Islet precursor cell (in vitro differentiated cells): ENCODE measurements at regions not wholly inside any gene's neighbourhood (a gene's known extent, or its start where the extent isn't known, plus 50 kb on each side); places are given as distances from the start of the nearest gene placed in this dataset.

Experiments
- DNase-seq: peaks from one replicate; pipeline ENCODE4 v3.0.0-alpha.2; 2018

DNA sequence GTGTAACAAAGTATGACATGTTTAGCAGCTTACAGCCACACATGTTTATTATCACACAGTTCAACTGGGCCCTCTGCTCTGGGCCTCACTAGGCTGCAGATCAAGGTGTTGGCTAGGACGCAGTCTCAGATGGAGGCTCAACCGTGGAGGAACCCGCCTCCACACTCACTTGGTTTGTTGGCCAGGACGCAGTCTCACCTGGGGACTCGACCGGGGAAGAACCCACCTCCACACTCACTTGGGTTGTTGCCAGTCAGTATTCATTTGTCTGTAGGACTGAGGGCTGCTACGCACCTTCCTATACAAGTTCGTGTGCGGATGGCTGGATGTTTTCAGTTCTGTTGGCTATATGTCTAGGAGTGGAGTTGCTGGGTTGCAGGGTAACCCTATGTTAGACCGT, 240.7 kb upstream of the CIBAR2 start:
- DNase-seq, result no peak

DNA sequence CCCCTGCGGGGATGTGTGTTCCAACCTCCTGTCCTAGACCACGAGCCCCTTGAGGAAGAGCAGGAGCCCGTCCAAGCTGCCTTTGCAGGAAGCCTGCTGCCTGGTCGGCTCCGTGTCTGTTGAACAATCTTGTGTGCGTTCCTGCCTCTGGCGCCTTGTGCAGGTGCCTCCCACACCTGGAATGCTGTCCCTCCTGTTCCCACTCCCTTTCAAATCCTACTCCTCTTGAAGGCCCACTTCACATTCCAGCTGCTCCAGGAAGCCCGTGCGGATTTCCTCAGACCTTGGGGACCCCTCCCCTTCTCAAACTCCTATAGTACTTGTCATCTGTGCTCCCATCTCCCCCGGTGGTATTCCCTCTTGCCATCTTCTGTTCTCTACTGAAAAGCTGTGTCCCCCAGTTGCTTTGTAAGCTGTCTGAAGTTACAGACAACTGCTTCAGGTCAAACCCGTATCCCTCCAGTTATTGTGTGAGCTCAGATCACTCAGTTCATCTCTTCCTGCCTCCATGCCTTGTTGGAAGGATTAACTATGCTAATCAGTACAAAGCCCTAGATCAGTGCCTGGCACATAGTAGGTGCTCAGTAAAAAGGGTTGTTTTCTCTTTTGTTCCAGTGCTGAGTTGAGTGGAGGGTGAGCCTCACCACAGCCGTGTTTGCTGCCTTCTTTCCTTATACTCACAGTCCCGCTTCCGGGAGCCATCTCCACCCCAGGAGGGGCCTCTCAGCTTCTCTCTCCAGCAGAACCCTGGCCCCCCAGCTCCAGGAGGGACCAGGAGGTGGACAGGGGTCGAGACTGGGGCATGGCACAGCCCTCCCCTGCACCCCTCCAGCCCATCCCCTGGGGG, 241.8 kb upstream of the CIBAR2 start:
- peak; percentile 95 for DNase-seq

DNA sequence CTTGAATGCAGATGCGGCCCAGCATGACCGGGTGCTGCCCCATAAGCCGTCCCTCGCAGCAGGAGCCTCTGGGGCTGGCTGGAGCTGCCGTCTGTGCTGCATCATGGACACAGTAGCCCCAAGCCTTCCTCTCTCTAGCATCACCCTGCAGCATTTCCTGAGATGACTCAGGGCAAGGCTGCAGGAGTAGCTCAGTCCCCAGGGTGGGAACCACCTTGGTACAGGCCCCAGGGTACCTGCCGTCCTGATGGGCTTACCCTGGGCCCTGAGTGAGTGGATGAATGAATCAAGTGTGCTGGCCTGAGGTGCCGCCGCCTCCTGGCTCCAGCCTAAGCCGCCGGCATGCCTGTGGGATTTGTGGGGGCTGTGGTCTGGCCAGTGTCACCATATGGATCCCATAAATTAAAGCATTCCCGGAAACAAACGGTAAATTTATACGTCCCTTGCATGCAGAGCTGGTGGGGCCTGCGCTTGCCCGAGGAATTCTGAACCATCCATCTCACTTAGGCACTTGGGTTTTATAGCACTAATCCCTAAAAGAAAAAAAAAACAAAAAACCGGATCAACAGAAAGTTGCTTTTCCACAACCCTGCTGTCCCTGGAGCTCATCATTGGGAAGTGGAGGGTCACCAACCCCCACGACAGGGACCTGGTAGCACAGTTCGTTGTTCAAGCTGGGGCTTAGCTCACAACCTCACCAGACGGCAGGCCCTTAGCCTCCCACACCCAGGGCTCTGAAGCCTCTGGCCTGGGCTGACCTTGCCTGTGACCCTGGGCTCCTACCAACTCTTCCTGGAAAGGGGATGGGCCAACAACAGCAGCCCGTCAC, 242.6 kb upstream of the CIBAR2 start:
- DNase-seq, result peak; percentile 93

DNA sequence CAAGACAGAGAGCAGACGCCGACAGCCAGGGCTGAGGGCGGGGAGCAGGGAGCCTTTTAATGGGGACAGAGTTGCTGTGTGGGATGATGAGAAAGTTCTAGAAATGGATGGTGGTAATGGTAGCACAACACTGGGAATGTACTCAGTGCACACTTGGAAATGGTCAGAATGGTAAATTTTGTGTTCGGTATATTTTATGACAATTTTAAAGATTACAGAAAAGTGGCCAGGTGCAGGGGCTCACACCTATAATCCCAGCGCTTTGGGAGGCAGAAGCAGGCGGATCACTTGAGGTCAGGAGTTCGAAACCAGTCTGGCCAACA, 243.2 kb upstream of the CIBAR2 start:
- DNase-seq, result no peak

DNA sequence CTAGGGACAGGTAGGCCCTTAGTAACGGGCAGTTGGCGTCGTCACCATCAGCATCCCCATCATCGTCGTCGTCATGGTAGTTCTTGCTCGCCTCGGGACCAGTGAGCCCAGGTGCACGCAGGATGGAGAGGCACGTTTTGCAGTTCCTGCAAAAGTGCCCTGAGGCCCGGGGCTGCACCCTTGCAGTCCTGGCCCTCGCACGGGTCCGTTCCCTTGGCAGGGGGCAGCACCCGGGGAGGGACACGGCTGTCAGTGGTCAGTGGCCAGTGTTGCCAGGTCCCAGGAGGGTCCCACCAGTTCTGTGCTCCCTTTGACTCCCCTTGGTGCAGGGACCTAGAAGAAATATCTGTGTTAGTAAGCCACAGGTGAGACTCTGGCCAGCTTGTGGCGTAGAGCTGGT, 243.9 kb upstream of the CIBAR2 start:
- DNase-seq, result no peak

DNA sequence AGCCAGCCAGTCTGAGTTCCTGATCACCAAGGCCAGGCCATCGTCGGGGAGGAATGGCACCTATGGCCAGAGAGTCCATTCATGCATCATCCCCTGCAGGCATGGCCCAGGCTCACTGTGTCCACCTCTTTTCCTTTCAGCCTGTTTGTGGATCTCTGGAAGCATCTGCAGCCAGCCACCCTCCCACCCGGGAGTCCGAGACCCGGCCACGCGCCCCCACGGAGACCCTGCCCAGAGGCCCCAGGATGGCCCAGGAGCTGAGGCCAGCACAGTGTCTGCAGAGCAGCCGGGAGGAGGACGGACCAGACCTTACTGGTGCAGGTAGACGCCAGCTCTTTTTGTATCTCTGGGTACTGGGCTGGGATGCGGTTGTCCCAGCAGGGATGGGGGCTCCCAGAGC, 245.1 kb upstream of the CIBAR2 start:
- no peak for DNase-seq

DNA sequence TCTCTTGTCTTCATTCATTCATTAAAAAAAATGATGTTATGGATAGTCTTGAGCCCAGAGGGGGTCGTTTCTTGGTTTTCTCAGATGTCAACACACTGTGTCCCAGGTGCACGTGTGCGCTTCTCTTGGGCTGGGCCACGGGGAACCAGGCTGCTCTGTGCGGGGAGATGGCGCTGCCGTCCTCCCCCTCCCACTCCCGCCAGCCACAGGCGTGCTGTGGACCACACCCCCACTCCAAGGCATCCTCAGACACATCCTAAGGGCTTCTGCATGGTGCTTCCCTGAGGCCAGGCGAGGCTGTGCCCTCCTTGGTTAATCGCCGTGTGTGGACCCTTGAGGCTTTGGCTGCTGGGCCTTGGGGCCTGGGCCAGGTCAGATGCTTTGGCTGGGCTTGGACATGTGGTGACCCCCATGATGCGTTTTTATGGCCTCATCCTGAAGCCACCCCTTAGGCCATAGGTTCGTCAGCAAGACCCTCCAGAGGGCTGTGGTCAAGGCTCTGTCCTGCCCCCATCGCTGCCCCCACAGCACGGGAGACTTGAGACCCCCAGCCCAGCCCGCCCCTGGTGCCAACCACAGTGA, 245.7 kb upstream of the CIBAR2 start:
- DNase-seq, result no peak

DNA sequence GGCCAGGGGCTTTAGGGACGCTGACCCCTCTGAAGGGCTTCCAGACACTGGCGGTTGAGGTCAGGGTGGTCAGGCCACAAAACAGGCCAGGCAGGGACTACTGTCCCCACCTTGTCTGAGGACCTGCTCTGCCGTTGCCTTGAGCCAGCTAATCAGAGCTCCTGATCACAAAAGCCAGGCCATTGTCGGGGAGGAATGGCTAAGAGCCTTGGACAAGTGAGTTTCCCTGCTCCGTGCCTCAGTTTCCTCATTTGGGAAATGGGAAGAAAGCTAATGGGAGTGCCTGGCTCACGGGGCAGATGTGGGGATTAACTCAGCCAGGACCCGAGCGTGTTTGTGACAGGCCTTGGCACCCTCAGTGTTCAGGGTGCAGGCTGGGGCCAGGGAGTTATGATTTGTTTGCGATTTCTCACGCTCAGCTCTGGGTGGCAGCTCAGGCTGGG, 246.5 kb upstream of the CIBAR2 start:
- DNase-seq, result no peak

DNA sequence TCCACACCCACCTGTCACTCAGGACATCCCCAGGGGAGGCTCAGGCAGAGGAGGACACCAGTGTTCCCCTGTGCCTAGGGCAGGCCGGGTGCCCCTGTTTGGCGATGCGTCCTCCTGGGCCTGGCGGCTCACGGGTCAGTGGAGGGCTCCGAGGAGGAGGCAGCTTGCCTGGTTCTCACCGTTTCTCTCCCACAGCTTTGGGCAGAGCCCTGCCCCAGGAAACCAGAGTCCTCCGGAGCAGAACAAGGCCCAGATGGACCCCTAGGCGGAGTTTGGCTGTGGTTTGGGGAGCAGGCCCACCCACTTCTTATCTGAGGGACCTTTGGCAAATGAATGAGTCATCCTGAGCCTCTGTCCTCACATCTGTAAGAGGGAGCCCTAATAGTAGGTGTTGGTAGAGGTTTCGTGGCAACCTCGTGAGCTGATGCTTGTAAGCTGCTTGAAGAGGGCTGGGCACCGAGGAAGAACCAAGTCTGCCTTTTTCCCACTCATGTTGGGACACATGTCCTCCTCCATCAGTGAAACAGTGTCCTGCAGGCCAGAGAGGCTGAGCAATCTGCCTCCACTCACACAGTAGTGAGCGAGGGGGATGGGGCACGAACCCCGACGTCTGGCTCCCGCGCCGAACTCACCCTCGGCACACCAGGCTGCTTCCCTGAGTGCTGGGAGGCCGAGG, 247.0 kb upstream of the CIBAR2 start:
- DNase-seq, result no peak

DNA sequence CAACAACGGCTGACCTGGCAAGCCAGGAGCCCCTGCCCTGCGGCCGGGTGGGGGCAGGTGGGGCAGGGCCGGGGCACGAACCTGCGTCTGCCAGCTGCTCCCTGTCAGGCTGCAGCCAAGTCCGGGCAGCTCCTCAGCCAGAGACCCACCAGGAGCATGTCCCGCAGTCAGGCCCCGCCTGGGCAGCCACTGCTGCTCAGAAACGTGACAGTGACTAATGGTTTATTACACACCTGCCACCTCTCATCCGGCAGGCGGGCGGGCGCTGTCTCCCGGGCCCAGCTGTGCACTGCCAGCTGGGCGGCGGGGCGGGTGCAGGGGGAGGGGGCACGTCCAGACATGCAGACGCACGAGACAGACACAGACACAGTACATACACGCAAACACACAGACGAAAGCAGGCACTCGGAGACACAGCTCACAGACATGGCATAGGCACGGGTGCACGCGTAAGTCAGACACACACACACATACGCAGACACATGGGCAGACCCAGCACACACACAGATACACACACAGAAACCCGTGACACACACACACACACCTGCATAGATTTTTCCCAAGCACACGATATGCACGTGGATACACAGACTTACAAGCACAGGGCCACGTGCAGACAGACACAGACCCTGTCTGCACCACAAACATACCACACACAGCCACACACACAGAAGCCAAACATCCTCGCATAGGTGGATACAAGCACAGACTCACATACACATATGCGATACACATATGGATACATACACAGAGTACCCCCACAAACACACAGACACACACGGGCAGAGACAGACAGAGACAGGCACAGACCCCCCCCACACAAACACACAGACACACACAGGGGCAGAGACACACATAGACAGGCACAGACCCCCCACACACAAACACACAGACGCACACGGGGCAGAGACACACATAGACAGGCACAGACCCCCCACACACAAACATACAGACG, 248.3 kb upstream of the CIBAR2 start:
- no peak for DNase-seq

DNA sequence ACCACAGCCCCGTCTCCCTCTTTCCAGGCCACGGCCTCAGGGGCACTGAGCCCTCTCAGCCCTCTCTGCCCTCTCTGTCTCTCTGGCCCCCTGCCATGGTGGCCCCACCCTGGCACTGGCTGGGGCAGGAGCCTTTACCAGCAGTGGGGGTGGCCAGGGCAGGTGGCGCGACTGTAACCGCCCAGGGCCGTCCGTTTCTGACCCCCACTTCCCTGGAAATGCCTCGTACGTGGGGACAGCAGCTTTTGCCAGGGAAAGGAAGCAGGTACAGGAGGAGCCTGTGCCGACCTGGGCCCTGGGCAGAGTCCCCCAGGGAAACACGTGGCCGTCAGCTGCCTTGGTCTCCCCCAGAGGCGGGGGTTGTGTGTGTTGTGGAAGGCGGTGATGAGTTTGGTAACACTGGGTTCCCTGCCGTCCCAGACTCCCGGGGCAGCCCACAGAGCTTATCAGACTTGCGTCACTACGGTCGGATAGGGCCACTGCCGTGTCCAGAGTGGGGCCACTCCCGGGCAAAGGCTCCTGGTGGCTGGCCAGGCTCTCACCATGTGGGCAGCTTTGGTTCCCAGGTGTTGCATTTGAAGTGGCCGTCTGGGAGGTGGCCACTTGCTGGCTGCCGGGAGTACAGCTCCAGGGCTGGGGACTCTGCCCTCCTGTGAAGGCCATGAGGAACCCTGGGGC, 249.3 kb upstream of the CIBAR2 start:
- DNase-seq, result no peak

DNA sequence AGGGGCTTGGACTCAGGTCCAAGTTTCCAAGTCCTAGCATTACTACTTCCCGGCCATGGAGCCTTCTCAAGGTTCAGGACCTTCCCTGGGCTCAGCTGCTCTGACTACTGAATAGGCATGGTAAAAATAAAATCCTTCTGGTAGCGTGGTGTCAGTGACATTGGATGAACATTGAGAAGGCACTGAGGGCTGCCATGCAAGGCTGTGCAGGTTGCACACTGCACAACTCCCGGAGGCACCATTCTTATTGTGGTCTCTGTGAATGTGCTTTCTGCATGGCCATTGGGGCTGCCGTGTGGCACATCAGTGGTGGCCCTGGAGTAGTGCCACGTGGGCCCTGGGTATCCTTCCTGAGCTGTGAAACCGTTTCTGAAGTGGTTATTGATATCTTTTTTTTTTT, 250.2 kb upstream of the CIBAR2 start:
- no peak for DNase-seq

DNA sequence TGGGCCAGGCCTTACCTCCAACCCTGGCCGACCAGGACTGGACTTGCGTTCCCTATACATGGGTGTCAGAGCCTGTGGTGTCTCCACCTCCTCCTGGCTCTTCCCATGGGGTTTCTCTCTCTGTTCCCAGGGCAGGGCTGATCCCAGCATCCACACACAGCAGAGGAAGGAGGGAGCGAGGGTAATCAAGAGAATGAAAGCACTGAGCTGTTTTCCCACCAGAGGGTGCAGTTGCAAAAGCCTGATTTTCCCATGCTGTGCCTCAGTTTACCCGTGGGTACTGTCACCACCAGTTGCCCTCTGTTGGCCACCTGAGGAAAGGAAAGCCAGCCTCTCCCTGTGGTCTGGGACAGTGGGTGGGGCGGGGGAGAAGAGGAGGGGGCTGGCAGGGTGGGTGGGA, 249.7 kb upstream of the GSE1 start:
- DNase-seq, result no peak

DNA sequence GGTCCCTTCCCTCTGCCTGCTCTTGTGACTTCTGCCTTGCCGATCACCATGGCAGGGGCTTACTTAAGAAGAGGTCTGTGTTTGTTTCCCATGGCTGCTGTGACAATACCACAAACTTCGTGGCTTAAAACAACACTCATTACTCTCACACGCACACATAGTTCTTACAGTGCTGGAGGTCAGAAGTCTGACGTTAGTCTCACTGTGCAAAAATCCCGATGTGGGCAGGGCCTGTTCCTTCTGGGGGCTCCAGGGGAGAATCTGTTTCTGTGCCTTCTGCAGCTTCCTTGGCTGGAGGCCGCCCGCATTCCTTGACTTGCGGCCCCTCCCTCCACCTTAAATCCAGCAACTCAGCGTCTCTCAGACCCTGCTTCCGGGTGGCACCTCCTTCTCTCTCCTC, 249.2 kb upstream of the GSE1 start:
- DNase-seq, result no peak

DNA sequence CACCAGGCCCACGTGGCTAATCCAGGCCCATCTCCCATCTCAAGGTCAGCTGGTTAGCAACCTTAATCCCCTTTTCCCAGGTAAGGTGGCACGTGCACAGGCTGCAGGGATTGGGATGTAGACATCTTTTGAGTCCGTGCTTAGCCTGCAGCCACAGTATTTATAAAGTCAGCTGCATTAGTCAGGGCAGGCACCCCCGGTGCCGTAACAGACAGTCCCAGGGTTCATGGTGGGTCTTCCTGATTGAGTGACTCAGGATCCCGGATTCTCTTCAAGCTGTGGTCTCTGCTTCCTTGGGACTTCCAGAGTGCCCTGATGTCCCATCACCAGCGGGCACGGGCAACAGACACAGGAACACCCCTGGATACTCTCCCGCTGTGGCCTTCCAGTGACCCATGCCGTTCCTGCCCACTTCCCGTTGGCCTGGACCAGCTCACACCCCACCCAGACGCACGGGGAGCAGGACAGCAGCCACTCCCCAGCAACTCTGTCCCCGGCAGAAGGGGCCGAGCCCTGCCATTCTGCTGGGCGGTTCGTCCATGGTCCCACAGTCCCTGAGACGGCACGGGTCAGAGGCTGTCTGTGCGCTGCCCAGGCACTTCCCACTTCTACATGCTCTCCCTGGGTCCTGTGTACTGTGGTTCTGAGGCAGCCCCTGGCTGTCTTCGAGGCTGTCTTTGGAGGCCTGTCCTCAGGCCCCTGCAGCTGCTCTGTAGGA, 248.6 kb upstream of the GSE1 start:
- no peak for DNase-seq

DNA sequence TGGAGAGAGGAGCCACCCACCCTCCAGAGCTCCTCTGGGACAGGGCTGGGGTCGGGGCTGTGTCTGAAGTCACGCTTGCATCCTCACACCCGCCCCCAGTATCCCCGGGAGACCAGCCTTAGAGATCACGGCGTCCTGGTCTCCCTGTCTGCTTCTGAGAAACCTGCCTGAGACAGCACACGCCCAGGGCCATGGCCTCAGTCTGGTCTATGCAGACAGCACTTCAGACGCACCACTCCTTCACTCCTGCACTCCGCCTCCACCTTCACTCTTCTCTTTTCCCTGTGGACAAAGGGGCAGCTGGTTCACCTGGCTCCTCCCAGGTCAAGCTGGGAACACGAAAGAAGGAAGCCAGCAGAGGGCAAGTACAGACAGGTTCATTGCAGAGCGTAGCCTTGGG, 248.0 kb upstream of the GSE1 start:
- peak; percentile 80 for DNase-seq

DNA sequence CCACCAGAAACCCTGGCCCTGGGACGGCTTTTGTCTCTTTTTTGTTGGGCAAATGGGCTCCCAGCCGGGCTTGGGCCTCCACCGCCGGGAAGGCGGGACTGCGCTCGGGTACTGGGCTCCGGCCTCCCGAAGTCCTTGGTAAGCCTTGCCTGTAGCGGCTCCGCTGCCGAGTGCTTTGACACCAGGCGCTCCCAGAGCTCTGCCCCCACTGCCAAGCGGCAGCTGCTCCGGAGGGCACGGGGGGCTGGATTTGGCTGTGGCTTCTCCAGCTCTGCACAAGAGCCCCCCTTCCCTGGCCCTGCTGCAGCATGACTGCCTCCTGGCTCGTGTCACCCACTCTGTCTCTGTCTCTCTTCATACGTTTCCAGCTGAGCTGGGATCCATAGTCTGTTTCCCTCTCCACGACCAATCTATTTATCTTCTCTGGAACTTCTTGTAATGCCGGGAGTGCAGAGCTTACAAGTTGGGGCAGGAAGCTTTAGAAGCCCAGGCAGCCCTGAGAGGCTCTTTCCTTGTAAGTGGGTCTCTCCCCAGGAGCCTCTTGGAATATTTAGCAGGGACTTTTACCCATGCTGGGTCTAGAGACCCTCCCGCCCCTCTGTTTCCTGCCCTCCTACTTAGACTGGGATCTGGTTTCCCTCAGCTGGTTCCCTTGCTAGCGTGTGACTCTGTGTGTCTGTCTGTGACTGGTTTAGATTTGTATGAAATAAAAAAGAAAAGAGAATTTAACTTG, 246.9 kb upstream of the GSE1 start:
- no peak for DNase-seq

DNA sequence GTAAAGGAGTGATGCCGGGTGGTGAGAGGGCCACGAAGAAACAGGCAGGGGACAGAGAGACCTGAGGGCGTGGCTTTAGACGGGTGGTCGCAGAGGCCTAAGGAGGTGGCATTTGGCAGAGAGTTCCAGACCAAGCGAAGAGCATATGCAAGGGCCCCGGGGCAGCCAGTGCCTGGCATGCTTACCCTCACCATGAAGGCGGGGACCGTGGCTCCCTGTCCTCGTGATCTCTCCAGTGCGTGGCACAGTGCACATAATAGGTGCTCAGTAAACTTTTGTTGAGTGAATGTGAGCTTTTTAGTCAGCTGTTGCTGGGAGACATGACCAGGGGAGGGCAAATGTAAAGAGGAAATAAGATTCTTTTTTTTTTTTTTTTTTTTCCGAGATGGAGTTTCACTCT, 245.6 kb upstream of the GSE1 start:
- DNase-seq, result no peak

DNA sequence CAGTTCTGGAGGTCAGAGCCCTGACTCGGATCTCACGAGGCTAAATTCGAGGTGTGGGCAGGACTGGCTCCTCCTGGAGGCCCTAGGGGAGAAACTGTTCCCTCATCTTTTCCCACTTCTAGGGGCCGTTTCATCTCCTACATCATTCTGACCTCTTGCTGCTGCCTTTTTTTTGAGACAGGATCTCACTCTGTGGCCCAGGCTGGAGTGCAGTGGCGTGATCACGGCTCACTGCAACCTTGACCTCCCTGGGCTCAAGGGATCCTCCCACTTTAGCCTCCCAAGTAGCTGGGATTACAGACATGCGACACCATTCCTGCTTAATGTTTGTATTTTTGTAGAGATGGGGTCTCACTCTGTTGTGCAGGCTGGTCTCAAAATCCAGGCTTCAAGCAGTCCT, 244.1 kb upstream of the GSE1 start:
- DNase-seq, result no peak
